AG04450 (cell line): ENCODE measurements at regions not wholly inside any gene's neighbourhood (a gene's known extent, or its start where the extent isn't known, plus 50 kb on each side); places are given as distances from the start of the nearest gene placed in this dataset.
A peak's percentile ranks its signal among the peaks of the same experiment; 100 is the strongest.
"Not testable (repeated sequence)": the region's sequence is repeated elsewhere in the genome, so short reads cannot be mapped to it uniquely, and the experiment has no call there.

Source experiments
- CTCF ChIA-PET: fragments of 300-600, 350-600 bp; formaldehyde crosslinking; extraction: SDS; loops from one replicate; lab custom pipeline; 2022; ENCODE audit warnings: antibody characterized with exemption, inconsistent platforms; lab: Charles Lee
- POLR2A ChIA-PET: fragments of 350-600 bp; formaldehyde crosslinking; extraction: SDS; loops from one replicate; lab custom pipeline; 2021; ENCODE audit warnings: antibody characterized with exemption, inconsistent platforms; lab: Yijun Ruan, JAX
- DNase-seq: peaks from one replicate; pipeline ENCODE4 v3.0.0-alpha.2; 2011; ENCODE audit warnings: low read depth, low spot score
- H3K27ac ChIP-seq: one replicate; pipeline ENCODE4 v1.5.1; 2012; ENCODE audit warnings: low read depth, low read length, control low read depth
- H3K27me3 ChIP-seq: one replicate; pipeline ENCODE4 v1.6.0; 2012; ENCODE audit warnings: low read length; ENCODE audit not compliant: control insufficient read depth, insufficient read depth
- H3K4me3 ChIP-seq: 2 replicates; pipeline ENCODE4 v1.5.1; 2011; ENCODE audit warnings: mild to moderate bottlenecking, low read depth, low read length, control low read depth
- H3K9me3 ChIP-seq: 2 replicates; pipeline ENCODE4 v1.5.1; 2012; ENCODE audit warnings: low read length; ENCODE audit not compliant: control insufficient read depth, insufficient read depth
- CTCF ChIP-seq: IDR thresholded peaks from 2 replicates; pipeline ENCODE4 v1.5.1; 2011; ENCODE audit warnings: low read depth, low read length, control low read depth, inconsistent platforms

DNA sequence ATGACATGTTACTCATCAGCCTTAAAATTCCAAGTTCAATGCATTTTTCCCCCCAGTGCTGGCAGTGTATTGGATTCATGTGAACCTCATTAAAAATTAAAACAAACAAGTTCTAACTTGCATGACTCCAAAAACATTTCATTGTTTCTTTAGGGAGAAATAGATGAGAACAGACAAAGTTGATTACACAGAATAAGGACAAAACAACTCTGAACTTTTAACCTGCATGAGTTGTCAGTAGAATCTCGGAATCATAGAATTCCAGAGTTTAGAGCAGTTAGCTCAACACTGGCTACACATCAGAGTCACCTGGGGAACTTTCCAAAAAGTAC is 127.5 kb downstream of the TMX1 start:
- Histone ChIP-seq H3K27me3 (no peaks in the 10 kb centered on the region), H3K4me3 (no peak overlapping the region), H3K27ac (no peak overlapping the region), H3K9me3 (no peaks in the 10 kb centered on the region; the same call in 1 of the 2 replicates)
- no peak for TF ChIP-seq CTCF
- POLR2A ChIA-PET: no interaction called here
- DNase-seq: peak; percentile 23
- CTCF ChIA-PET: no interaction called here

- Histone ChIP-seq H3K27ac (no peak overlapping the region), H3K27me3 (no peaks in the 10 kb centered on the region), H3K4me3 (no peak overlapping the region), H3K9me3 (no peaks in the 10 kb centered on the region; the same call in 1 of the 2 replicates)
- no peak for TF ChIP-seq CTCF
- CTCF ChIA-PET: no interaction called here
- POLR2A ChIA-PET: interaction anchor here (0.8 kb wide), 1 partner anchor 42 kb away, joined by 5 read pairs; no protein-coding TSS in a partner anchor
- DNase-seq: peak; percentile 46
These were observed 128.7 kb downstream of the TMX1 start for GRCh38 chr14:51368721-51369163.

DNA sequence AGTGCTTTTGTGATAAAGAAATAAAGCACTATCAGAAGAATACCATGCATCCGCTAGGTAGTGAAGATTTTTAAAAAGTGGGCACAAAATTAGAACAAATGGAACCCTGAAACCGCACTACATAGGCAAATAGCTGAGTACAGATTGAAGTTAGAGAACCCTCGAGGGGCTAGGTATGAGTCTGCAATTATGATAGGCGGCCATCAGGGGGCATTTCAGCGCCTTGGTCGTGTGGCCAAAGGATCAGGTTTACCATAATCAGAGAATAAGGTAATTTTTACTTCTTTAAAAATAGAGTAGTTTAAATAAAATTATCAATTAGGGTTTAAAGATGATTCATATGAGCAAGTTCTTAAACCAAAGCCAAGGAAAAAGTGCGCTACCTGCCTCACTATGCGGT is 129.8 kb downstream of the TMX1 start:
- Histone ChIP-seq H3K9me3 (no peaks in the 10 kb centered on the region; the same call in 1 of the 2 replicates), H3K27me3 (no peaks in the 10 kb centered on the region), H3K27ac (no peak overlapping the region), H3K4me3 (no peak overlapping the region)
- CTCF ChIA-PET: interaction anchor here (0.5 kb wide), 1 partner anchor 24 kb away, joined by 3 read pairs; no protein-coding TSS in a partner anchor
- TF ChIP-seq CTCF: no peak
- no peak for DNase-seq
- POLR2A ChIA-PET: no interaction called here

- Histone ChIP-seq H3K9me3 (no peaks in the 10 kb centered on the region; the same call in 1 of the 2 replicates), H3K27me3 (no peaks in the 10 kb centered on the region), H3K4me3 (no peak overlapping the region), H3K27ac (no peak overlapping the region)
- no peak for TF ChIP-seq CTCF
- POLR2A ChIA-PET: no interaction called here
- DNase-seq: no peak
- CTCF ChIA-PET: interaction anchor here (0.6 kb wide), 1 partner anchor 407 kb away, joined by 3 read pairs; no protein-coding TSS in a partner anchor
These were observed 130.8 kb downstream of the TMX1 start for GRCh38 chr14:51370758-51371386.

GRCh38 chr14:51377186-51377585 is 137.1 kb downstream of the TMX1 start:
- H3K27ac ChIP-seq, POLR2A ChIA-PET, H3K27me3 ChIP-seq, CTCF ChIA-PET, H3K4me3 ChIP-seq, DNase-seq, H3K9me3 ChIP-seq: not testable (repeated sequence)
